Caco-2 (cell line): ENCODE measurements at regions not wholly inside any gene's neighbourhood (a gene's known extent, or its start where the extent isn't known, plus 50 kb on each side); places are given as distances from the start of the nearest gene placed in this dataset.
A peak's percentile ranks its signal among the peaks of the same experiment; 100 is the strongest.

Experiments
- BruUV-seq: library from RNA; stranded (reverse); fragments of 400-500 nt; replicated peaks from 2 replicates; lab custom pipeline; 2021; lab: Mats Ljungman, UMichigan
- CTCF ChIA-PET: fragments of 300-600 bp; sonication (Branson Sonifier 250); formaldehyde crosslinking; loops from one replicate; lab custom pipeline; 2022; ENCODE audit warnings: antibody characterized with exemption; lab: Charles Lee
- POLR2A ChIA-PET: fragments of 300-600 bp; sonication (Branson Sonifier 250); formaldehyde crosslinking; loops from one replicate; lab custom pipeline; 2022; ENCODE audit warnings: antibody characterized with exemption; lab: Charles Lee
- DNase-seq, 2 experiments: peaks; one replicate each; pipeline versions ENCODE4 v3.0.0 to v3.0.0-alpha.2; 2020 to 2022
- H3K27me3 ChIP-seq: replicated peaks from 2 replicates; pipeline ENCODE4 v1.6.0; 2011; ENCODE audit warnings: low read length; ENCODE audit not compliant: control insufficient read depth, insufficient read depth
- H3K36me3 ChIP-seq: 2 replicates; pipeline ENCODE4 v1.5.1; 2011; ENCODE audit warnings: low read length; ENCODE audit not compliant: control insufficient read depth, insufficient read depth
- H3K4me1 ChIP-seq: fragments of 250-450 bp; sonication (Bioruptor Pico); 2 replicates; pipeline ENCODE4 v1.5.1; 2020; ENCODE audit warnings: mild to moderate bottlenecking
- H3K4me3 ChIP-seq: 2 replicates; pipeline ENCODE4 v1.5.1; 2011; ENCODE audit warnings: low read depth, mild to moderate bottlenecking, control low read depth, low read length
- H3K9me3 ChIP-seq: fragments of 250-450 bp; sonication (Bioruptor Pico); 2 replicates; pipeline ENCODE4 v1.5.1; 2020; ENCODE audit warnings: mild to moderate bottlenecking, moderate library complexity
- H3K27ac Mint-ChIP-seq: one replicate; pipeline ENCODE4 v1.8.0; 2022; ENCODE audit warnings: mixed read lengths; ENCODE audit not compliant: unreplicated experiment
- H3K27me3 Mint-ChIP-seq: one replicate; pipeline ENCODE4 v1.8.0; 2022; ENCODE audit warnings: mixed read lengths; ENCODE audit not compliant: insufficient read depth, unreplicated experiment
- H3K36me3 Mint-ChIP-seq: one replicate; pipeline ENCODE4 v1.8.0; 2022; ENCODE audit warnings: mild to moderate bottlenecking, mixed read lengths; ENCODE audit not compliant: insufficient read depth, unreplicated experiment
- H3K4me1 Mint-ChIP-seq: one replicate; pipeline ENCODE4 v1.8.0; 2022; ENCODE audit warnings: low read depth, mixed read lengths; ENCODE audit not compliant: unreplicated experiment
- H3K4me3 Mint-ChIP-seq: one replicate; pipeline ENCODE4 v1.8.0; 2022; ENCODE audit warnings: mild to moderate bottlenecking, moderate library complexity, mixed read lengths; ENCODE audit not compliant: unreplicated experiment
- H3K9me3 Mint-ChIP-seq: one replicate; pipeline ENCODE4 v1.8.0; 2022; ENCODE audit warnings: mixed read lengths; ENCODE audit not compliant: unreplicated experiment
- CTCF ChIP-seq, 2 experiments: fragments of 200-600 bp in 1 of 2; IDR thresholded peaks; 1 replicate in 1 of 2; 2 replicates in 1 of 2; pipeline versions ENCODE4 v1.5.1 to v1.8.0; 2011 to 2022; ENCODE audit warnings: antibody characterized with exemption in 1 of 2, control low read depth in 1 of 2, inconsistent platforms in 1 of 2, low read depth in 1 of 2, low read length in 1 of 2, mild to moderate bottlenecking in 1 of 2, moderate library complexity in 1 of 2; ENCODE audit not compliant: insufficient read depth in 1 of 2, severe bottlenecking in 1 of 2, unreplicated experiment in 1 of 2
- intact Hi-C: fragments of 100-400 bp; cut with micrococcal nuclease; formaldehyde crosslinking; loops from one replicate; pipeline ENCODE4 v1.10.0; 2022; ENCODE audit not compliant: unreplicated experiment

- H3K36me3 ChIP-seq = no peaks in the 10 kb centered on the region
- no peak for DNase-seq
- H3K9me3 ChIP-seq = peaks cover 12% of the 10 kb centered on the region; the same call in 1 of the 2 replicates
- peaks cover 5% of the 10 kb centered on the region for H3K4me1 ChIP-seq
- Mint-ChIP-seq H3K36me3 (no peaks in the 10 kb centered on the region), H3K27ac (no peak overlapping the region), H3K9me3 (peaks cover 18% of the 10 kb centered on the region), H3K27me3 (peaks cover 34% of the 10 kb centered on the region), H3K4me1 (no peaks in the 10 kb centered on the region), H3K4me3 (no peak overlapping the region)
- no peak overlapping the region for H3K4me3 ChIP-seq
- no peak for TF ChIP-seq CTCF (IDR thresholded peaks at IDR 0.05; ENCODE audit: insufficient read depth in 1 of 2, low read depth in 1 of 2, low read length in 1 of 2, severe bottlenecking in 1 of 2, unreplicated experiment in 1 of 2)
- H3K27me3 ChIP-seq = no peaks in the 10 kb centered on the region
- no TSS peak for BruUV-seq
- intact Hi-C loops = no loop called here
- ChIA-PET CTCF (interaction anchor here (1.0 kb wide), 1 partner anchor 9 kb away, joined by 3 read pairs; no protein-coding TSS in a partner anchor), POLR2A (no interaction called here)
Measured at GRCh38 chr17:45731459-45731858, 52.7 kb upstream of the CRHR1 start.

GRCh38 chr17:45732926-45733505 lies 51.1 kb upstream of the CRHR1 start:
- H3K36me3 ChIP-seq = no peaks in the 10 kb centered on the region
- H3K9me3 Mint-ChIP-seq = peaks cover 18% of the 10 kb centered on the region
- BruUV-seq = no TSS peak
- H3K27ac Mint-ChIP-seq = no peak overlapping the region
- TF ChIP-seq CTCF (IDR thresholded peaks at IDR 0.05; ENCODE audit: insufficient read depth in 1 of 2, low read depth in 1 of 2, low read length in 1 of 2, severe bottlenecking in 1 of 2, unreplicated experiment in 1 of 2) = no peak
- H3K9me3 ChIP-seq = peaks cover 12% of the 10 kb centered on the region; the same call in 1 of the 2 replicates
- no peaks in the 10 kb centered on the region for H3K27me3 ChIP-seq
- peaks cover 5% of the 10 kb centered on the region for H3K4me1 ChIP-seq
- no peaks in the 10 kb centered on the region for H3K4me1 Mint-ChIP-seq
- H3K27me3 Mint-ChIP-seq = peaks cover 30% of the 10 kb centered on the region
- no peaks in the 10 kb centered on the region for H3K36me3 Mint-ChIP-seq
- ChIA-PET POLR2A (no interaction called here), CTCF (no interaction called here)
- H3K4me3 Mint-ChIP-seq = no peak overlapping the region
- intact Hi-C loops = no loop called here
- H3K4me3 ChIP-seq = no peak overlapping the region
- DNase-seq = peak in 1 of 2 experiments; percentile 32

GRCh38 chr17:45733781-45734180 lies 50.3 kb upstream of the CRHR1 start:
- CTCF ChIA-PET = no interaction called here
- no peak overlapping the region for H3K27ac Mint-ChIP-seq
- peaks cover 31% of the 10 kb centered on the region for H3K27me3 Mint-ChIP-seq
- TF ChIP-seq CTCF (IDR thresholded peaks at IDR 0.05; ENCODE audit: insufficient read depth in 1 of 2, low read depth in 1 of 2, low read length in 1 of 2, severe bottlenecking in 1 of 2, unreplicated experiment in 1 of 2) = no peak
- intact Hi-C loops = no loop called here
- H3K27me3 ChIP-seq = no peaks in the 10 kb centered on the region
- peaks cover 18% of the 10 kb centered on the region for H3K9me3 Mint-ChIP-seq
- no peaks in the 10 kb centered on the region for H3K4me1 Mint-ChIP-seq
- no peak overlapping the region for H3K4me3 ChIP-seq
- peak in 1 of 2 experiments; percentile 3 for DNase-seq
- BruUV-seq = no TSS peak
- H3K36me3 Mint-ChIP-seq = no peaks in the 10 kb centered on the region
- H3K9me3 ChIP-seq = peaks cover 12% of the 10 kb centered on the region; the same call in 1 of the 2 replicates
- H3K4me1 ChIP-seq = peaks cover 5% of the 10 kb centered on the region
- no peak overlapping the region for H3K4me3 Mint-ChIP-seq
- POLR2A ChIA-PET = no interaction called here
- H3K36me3 ChIP-seq = no peaks in the 10 kb centered on the region
